ENCODE measurements at regions not wholly inside any gene's neighbourhood (a gene's known extent, or its start where the extent isn't known, plus 50 kb on each side); places are given as distances from the start of the nearest gene placed in this dataset.

DNA sequence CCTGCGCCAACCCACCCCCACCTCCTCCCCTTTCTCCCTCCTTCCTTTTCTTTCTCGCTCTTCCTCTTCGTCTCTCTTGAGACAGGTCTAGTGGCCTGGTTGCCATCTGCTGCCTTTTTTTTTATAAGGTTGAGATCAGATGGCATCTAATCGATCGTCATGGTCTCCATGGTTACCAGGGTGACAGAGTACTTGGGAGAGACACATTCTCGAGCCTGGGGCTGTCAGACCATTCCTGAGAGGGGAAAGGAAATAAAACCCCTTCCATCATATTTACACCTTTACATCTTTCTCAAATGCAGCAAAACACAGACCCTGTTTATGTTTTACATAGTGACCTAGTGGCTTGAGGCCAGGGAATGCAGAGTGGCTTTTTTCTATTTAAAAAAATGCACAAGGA is 53.5 kb upstream of the SLC22A15 start (continued):
- TF ChIP-seq CEBPZ (IDR thresholded peaks at IDR 0.05; ENCODE audit: low read depth, low read length) (no peak), RFX5 (IDR thresholded peaks at IDR 0.05; ENCODE audit: low read depth, low read length) (no peak), WRNIP1 (IDR thresholded peaks at IDR 0.05; ENCODE audit: borderline replicate concordance, low read depth, low read length) (no peak), MEF2B (IDR thresholded peaks at IDR 0.05; ENCODE audit: partially characterized antibody, poor library complexity, severe bottlenecking) (no peak), POLR2AphosphoS2 (IDR thresholded peaks at IDR 0.05; ENCODE audit: low read depth, low read length) (no peak), E4F1 (IDR thresholded peaks at IDR 0.05; ENCODE audit: borderline replicate concordance, partially characterized antibody) (no peak), HDAC2 (IDR thresholded peaks at IDR 0.05) (no peak), HDAC6 (IDR thresholded peaks at IDR 0.05; ENCODE audit: unreplicated experiment) (no peak), BRCA1 (IDR thresholded peaks at IDR 0.05; ENCODE audit: low read depth, low read length) (no peak)
- TF ChIP-seq, protein P1, sequence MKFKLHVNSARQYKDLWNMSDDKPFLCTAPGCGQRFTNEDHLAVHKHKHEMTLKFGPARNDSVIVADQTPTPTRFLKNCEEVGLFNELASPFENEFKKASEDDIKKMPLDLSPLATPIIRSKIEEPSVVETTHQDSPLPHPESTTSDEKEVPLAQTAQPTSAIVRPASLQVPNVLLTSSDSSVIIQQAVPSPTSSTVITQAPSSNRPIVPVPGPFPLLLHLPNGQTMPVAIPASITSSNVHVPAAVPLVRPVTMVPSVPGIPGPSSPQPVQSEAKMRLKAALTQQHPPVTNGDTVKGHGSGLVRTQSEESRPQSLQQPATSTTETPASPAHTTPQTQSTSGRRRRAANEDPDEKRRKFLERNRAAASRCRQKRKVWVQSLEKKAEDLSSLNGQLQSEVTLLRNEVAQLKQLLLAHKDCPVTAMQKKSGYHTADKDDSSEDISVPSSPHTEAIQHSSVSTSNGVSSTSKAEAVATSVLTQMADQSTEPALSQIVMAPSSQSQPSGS (IDR thresholded peaks at IDR 0.05; ENCODE audit: low read length): no peak
